ENCODE measurements at regions not wholly inside any gene's neighbourhood (a gene's known extent, or its start where the extent isn't known, plus 50 kb on each side); places are given as distances from the start of the nearest gene placed in this dataset.
"Not testable (repeated sequence)": the region's sequence is repeated elsewhere in the genome, so short reads cannot be mapped to it uniquely, and the experiment has no call there.

DNA sequence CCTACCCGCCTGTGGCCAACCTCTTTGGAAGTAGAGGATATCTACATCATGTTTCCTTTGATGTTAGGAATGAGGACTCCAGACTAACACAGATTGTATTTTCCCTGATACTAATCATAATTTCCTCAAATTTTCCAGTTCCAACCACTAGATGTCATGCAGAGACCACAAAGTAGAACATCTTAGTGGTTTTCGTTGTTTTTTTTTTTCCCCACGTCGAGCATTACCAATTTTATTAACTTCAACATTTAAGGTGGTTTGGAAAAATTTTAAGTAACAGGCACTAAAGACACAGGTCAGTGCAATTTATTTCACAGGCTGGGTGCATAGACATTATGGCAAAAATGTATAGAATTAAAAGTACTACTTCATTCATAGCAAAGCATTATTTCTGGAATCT is 280.1 kb downstream of the ANKRD30B start:
- not testable (repeated sequence) for H3K9ac ChIP-seq (ENCODE audit: low read length); H3K27ac ChIP-seq (ENCODE audit: low read depth, low read length); H3K36me3 ChIP-seq (ENCODE audit: control insufficient read depth, insufficient read depth, low read length); H3K4me3 ChIP-seq (ENCODE audit: low read depth, low read length); H3K27me3 ChIP-seq (ENCODE audit: control insufficient read depth, insufficient read depth, low read length); H3K9me3 ChIP-seq (ENCODE audit: control insufficient read depth, insufficient read depth, low read depth, low read length); H3K4me1 ChIP-seq (ENCODE audit: control insufficient read depth, insufficient read depth, low read length)

DNA sequence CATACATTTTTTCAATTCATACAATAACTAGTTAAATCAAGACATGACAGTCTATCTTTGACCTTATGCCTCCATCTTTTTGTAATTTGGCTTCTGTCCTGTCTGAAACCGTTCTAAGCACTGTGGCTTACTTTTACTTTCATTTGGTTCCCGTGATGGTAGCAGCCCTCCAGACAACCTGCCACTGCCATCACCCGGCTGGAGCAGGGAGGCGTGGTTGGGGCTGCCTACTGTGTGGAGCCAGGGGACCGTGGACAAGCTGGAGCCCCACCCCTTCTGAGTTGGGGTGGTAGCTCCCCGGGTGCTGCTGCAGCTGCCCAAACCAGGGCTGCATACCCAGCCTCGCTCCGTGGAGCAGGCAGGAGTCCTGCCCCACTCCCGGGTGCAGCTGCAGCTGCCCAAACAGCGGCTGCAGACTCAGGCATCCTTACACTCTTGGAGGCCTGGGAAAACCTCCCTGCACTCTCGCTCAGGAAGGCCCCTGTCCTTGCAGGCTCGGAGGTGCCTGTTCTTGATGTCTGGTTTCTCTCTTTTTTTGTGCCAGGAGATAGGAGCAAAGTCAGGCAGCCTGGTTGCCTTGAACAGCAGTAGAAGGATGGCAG is 312.4 kb downstream of the ANKRD30B start:
- not testable (repeated sequence) for H3K27ac ChIP-seq (ENCODE audit: low read depth, low read length); H3K36me3 ChIP-seq (ENCODE audit: control insufficient read depth, insufficient read depth, low read length); H3K4me3 ChIP-seq (ENCODE audit: low read depth, low read length); H3K27me3 ChIP-seq (ENCODE audit: control insufficient read depth, insufficient read depth, low read length); H3K9ac ChIP-seq (ENCODE audit: low read length); H3K4me1 ChIP-seq (ENCODE audit: control insufficient read depth, insufficient read depth, low read length)
- peaks cover 11% of the 10 kb centered on the region; the same call in 1 of the 2 replicates for H3K9me3 ChIP-seq (ENCODE audit: control insufficient read depth, insufficient read depth, low read depth, low read length)

DNA sequence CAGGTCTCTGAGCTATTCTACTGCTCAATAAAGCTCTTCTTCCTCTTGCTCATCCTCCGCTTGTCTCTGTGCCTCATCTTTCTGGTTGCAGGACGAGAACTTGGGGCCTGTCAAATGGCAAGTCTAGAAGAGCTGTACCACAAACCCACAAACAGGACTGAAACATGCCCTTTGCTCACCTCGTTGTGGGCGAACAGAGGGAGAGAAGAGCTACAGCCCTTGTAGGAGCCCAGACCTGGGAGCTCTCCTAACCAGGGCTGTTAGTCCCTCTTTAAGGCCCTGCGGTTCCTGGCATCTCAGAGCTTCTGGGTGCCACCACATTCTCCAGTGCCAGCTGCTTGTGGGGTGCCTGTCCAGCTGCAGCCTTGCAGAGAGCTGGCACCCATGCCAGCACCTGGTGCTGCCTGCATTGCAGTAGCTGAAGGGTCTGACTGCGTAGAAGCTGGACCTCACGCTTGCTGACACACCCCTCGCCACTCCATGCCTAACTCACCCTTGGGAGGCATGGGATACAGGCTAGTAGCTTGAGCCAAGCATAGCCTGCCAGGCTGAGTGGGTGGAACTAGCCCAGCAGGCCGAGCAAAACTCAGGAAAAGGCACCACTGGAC is 313.4 kb downstream of the ANKRD30B start:
- not testable (repeated sequence) for H3K27ac ChIP-seq (ENCODE audit: low read depth, low read length); H3K27me3 ChIP-seq (ENCODE audit: control insufficient read depth, insufficient read depth, low read length); H3K36me3 ChIP-seq (ENCODE audit: control insufficient read depth, insufficient read depth, low read length); H3K4me3 ChIP-seq (ENCODE audit: low read depth, low read length); H3K9ac ChIP-seq (ENCODE audit: low read length); H3K4me1 ChIP-seq (ENCODE audit: control insufficient read depth, insufficient read depth, low read length)
- H3K9me3 ChIP-seq (ENCODE audit: control insufficient read depth, insufficient read depth, low read depth, low read length), result peaks cover 11% of the 10 kb centered on the region; the same call in 1 of the 2 replicates

DNA sequence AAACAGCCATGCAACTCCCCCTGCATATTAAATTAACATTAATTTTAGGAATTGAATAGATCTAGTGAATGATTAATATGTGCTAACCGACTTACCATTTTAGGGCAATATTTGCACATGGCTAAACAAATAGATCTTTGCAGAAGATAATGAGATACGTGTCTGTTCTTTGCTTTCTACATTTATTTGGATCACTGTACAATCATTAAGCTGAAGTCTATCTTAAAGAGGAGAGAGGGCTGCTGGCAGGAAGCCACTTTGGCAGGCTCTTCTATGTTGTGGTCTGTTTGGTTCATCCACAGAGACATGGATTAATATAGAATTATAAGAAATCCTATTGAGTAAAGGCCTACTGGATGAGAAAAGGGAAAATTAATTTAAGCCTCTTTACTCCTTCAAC is 318.5 kb downstream of the ANKRD30B start:
- H3K36me3 ChIP-seq (ENCODE audit: control insufficient read depth, insufficient read depth, low read length); H3K27me3 ChIP-seq (ENCODE audit: control insufficient read depth, insufficient read depth, low read length); H3K4me3 ChIP-seq (ENCODE audit: low read depth, low read length); H3K27ac ChIP-seq (ENCODE audit: low read depth, low read length); H3K9ac ChIP-seq (ENCODE audit: low read length); H3K9me3 ChIP-seq (ENCODE audit: control insufficient read depth, insufficient read depth, low read depth, low read length); H3K4me1 ChIP-seq (ENCODE audit: control insufficient read depth, insufficient read depth, low read length): not testable (repeated sequence)

DNA sequence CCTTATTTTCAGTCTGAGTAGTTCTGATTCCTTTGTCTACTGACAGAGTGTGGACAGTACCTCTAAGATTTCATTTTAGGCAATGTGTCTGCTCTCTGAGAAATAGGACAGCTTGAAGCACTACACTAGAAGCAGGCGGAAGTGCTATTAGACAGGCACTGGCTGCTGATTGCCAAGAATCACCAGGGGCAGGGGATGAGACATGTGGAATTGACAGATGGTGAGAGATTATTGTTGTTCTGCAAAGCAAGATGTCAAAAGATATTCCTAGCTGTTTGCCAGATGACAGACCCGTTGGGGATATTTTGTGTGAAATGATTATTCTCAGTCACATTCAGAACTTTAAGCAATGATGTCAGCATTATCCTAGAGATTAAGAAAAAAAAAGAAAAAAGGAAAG is 323.3 kb downstream of the ANKRD30B start:
- not testable (repeated sequence) for H3K27me3 ChIP-seq (ENCODE audit: control insufficient read depth, insufficient read depth, low read length); H3K9me3 ChIP-seq (ENCODE audit: control insufficient read depth, insufficient read depth, low read depth, low read length); H3K9ac ChIP-seq (ENCODE audit: low read length); H3K4me1 ChIP-seq (ENCODE audit: control insufficient read depth, insufficient read depth, low read length); H3K27ac ChIP-seq (ENCODE audit: low read depth, low read length); H3K4me3 ChIP-seq (ENCODE audit: low read depth, low read length); H3K36me3 ChIP-seq (ENCODE audit: control insufficient read depth, insufficient read depth, low read length)
